ENCODE measurements at regions not wholly inside any gene's neighbourhood (a gene's known extent, or its start where the extent isn't known, plus 50 kb on each side); places are given as distances from the start of the nearest gene placed in this dataset.

DNA sequence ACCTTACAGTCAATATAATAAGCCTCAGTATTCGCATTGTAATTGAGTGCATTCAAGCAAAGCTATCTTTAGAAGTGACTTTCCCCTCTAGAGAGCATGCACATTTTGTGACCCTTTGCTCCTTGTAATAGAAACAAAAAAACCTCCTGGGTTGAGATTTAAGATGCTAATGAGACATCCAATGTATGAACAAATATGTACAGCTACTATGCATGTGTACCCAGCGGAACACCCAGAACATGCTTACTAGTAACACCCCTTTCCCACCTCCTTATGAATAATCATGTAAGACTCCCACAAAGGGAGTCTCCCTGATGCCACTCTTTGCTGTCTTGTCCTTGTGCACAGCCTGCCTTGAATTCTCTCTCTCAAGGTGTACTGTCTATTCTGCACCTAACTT, 205.5 kb downstream of the PRR32 start:
- TF ChIP-seq ATF3 (IDR thresholded peaks at IDR 0.05) (no peak), YY1 (IDR thresholded peaks at IDR 0.05; ENCODE audit: extremely low read depth, insufficient replicate concordance, low read depth, low read length) (no peak), TCF7L2 (IDR thresholded peaks at IDR 0.05; ENCODE audit: borderline replicate concordance, extremely low read depth, insufficient read depth, insufficient read length) (no peak), POLR2AphosphoS5 (IDR thresholded peaks at IDR 0.05; ENCODE audit: low read depth, low read length) (no peak), ZNF274 (IDR thresholded peaks at IDR 0.05; ENCODE audit: low read depth, low read length) (no peak), FOSL1 (IDR thresholded peaks at IDR 0.05; ENCODE audit: low read depth) (no peak), SP1 (IDR thresholded peaks at IDR 0.05; ENCODE audit: low read depth) (no peak), ELF1 (IDR thresholded peaks at IDR 0.05; ENCODE audit: borderline replicate concordance, low read depth) (no peak), POLR2A (IDR thresholded peaks at IDR 0.05; ENCODE audit: borderline replicate concordance, extremely low read depth, insufficient read depth, insufficient read length) (no peak), CBX3 (IDR thresholded peaks at IDR 0.05; ENCODE audit: low read depth) (no peak), SRF (IDR thresholded peaks at IDR 0.05; ENCODE audit: low read depth) (no peak), EGR1 (IDR thresholded peaks at IDR 0.05; ENCODE audit: low read depth) (no peak), CEBPB (IDR thresholded peaks at IDR 0.05; ENCODE audit: low read depth) (no peak)
- TF ChIP-seq, protein P1, sequence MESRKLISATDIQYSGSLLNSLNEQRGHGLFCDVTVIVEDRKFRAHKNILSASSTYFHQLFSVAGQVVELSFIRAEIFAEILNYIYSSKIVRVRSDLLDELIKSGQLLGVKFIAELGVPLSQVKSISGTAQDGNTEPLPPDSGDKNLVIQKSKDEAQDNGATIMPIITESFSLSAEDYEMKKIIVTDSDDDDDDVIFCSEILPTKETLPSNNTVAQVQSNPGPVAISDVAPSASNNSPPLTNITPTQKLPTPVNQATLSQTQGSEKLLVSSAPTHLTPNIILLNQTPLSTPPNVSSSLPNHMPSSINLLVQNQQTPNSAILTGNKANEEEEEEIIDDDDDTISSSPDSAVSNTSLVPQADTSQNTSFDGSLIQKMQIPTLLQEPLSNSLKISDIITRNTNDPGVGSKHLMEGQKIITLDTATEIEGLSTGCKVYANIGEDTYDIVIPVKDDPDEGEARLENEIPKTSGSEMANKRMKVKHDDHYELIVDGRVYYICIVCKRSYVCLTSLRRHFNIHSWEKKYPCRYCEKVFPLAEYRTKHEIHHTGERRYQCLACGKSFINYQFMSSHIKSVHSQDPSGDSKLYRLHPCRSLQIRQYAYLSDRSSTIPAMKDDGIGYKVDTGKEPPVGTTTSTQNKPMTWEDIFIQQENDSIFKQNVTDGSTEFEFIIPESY (IDR thresholded peaks at IDR 0.05; ENCODE audit: extremely low read depth, insufficient replicate concordance, low read length): no peak
- TF ChIP-seq, protein P2, sequence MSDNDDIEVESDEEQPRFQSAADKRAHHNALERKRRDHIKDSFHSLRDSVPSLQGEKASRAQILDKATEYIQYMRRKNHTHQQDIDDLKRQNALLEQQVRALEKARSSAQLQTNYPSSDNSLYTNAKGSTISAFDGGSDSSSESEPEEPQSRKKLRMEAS (IDR thresholded peaks at IDR 0.05): no peak
- Histone ChIP-seq H3K27ac (ENCODE audit: low read depth, low read length) (no peak overlapping the region), H3K9me3 (ENCODE audit: control insufficient read depth in 1 of 2, insufficient read depth in 1 of 2, low read depth in 1 of 2, low read length in 2 of 2) (no peaks in the 10 kb centered on the region), H4K20me1 (ENCODE audit: insufficient read depth) (no peaks in the 10 kb centered on the region), H3K4me3 (replicated peaks in 1 of 2; ENCODE audit: low read depth in 1 of 2, low read length in 2 of 2) (no peak overlapping the region), H3K9me2 (ENCODE audit: insufficient read depth) (no peaks in the 10 kb centered on the region), H2AFZ (ENCODE audit: low read depth, low read length, poor library complexity, severe bottlenecking) (no peak overlapping the region), H3K4me1 (ENCODE audit: control insufficient read depth in 1 of 2, insufficient read depth in 2 of 2, low read length in 2 of 2) (no peaks in the 10 kb centered on the region), H3K79me2 (ENCODE audit: insufficient read depth, low read length) (no peaks in the 10 kb centered on the region), H3K4me2 (ENCODE audit: low read length) (no peak overlapping the region), H3K9ac (ENCODE audit: low read length) (no peak overlapping the region), H3K36me3 (ENCODE audit: control insufficient read depth in 1 of 2, insufficient read depth in 2 of 2, low read length in 2 of 2) (no peaks in the 10 kb centered on the region), H3K27me3 (ENCODE audit: insufficient read depth, low read length) (no peaks in the 10 kb centered on the region)
- intact Hi-C loops (cut with micrococcal nuclease): no loop called here
- no TSS peak for BruUV-seq (replicated peaks)
- DNase-seq (ENCODE audit: low read depth, low spot score) (no peak), ATAC-seq (no peak)
- ChIA-PET RAD21 (ENCODE audit: low non-redundant PET in 1 of 2, low total read pairs in 2 of 2, uncharacterized antibody in 2 of 2, unreplicated experiment in 2 of 2) (no interaction called here), CTCF (no interaction called here), POLR2A (no interaction called here)

Measured in HCT116 (cell line).